ENCODE measurements at regions not wholly inside any gene's neighbourhood (a gene's known extent, or its start where the extent isn't known, plus 50 kb on each side); places are given as distances from the start of the nearest gene placed in this dataset.

GRCh38 chr2:126431136-126431535, 224.8 kb upstream of the GYPC start:
- no peak for TF ChIP-seq CTCF (IDR thresholded peaks at IDR 0.05)
- no peaks in the 10 kb centered on the region for H3K4me1 Mint-ChIP-seq (ENCODE audit: low read depth)
- H3K27me3 Mint-ChIP-seq (ENCODE audit: insufficient read depth) = no peaks in the 10 kb centered on the region
- no peaks in the 10 kb centered on the region for H3K36me3 Mint-ChIP-seq (ENCODE audit: low read depth)
- H3K4me3 Mint-ChIP-seq = no peak overlapping the region
- DNase-seq = no peak
- H3K9me3 Mint-ChIP-seq = peaks cover 33% of the 10 kb centered on the region
- H3K27ac Mint-ChIP-seq = no peak overlapping the region

GRCh38 chr2:126436411-126436810, 219.5 kb upstream of the GYPC start:
- H3K36me3 Mint-ChIP-seq (ENCODE audit: low read depth) = no peaks in the 10 kb centered on the region
- TF ChIP-seq CTCF (IDR thresholded peaks at IDR 0.05) = no peak
- H3K27me3 Mint-ChIP-seq (ENCODE audit: insufficient read depth) = no peaks in the 10 kb centered on the region
- H3K27ac Mint-ChIP-seq = no peak overlapping the region
- no peaks in the 10 kb centered on the region for H3K4me1 Mint-ChIP-seq (ENCODE audit: low read depth)
- H3K4me3 Mint-ChIP-seq = no peak overlapping the region
- DNase-seq = no peak
- H3K9me3 Mint-ChIP-seq = peaks cover 28% of the 10 kb centered on the region

DNA sequence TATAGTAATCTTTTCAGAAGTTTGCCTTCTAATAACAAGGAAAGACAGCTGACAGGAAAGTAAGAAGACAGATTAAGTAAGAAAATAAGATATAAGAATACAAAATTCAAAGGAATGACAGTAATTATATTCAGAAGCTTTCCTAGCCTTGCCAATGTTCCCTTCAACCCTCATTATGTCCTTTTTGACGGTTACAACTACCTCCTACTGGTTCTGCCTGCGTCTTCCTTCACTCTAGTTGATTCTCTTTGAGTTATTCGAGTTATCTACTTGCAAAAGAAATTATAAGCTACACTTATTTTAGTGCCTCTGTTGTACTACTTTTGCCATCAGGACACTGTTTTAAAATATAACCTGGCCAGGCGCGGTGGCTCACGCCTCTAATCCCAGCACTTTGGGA, 218.9 kb upstream of the GYPC start:
- Mint-ChIP-seq H3K4me3 (no peak overlapping the region), H3K9me3 (peaks cover 23% of the 10 kb centered on the region), H3K36me3 (ENCODE audit: low read depth) (no peaks in the 10 kb centered on the region), H3K4me1 (ENCODE audit: low read depth) (no peaks in the 10 kb centered on the region), H3K27me3 (ENCODE audit: insufficient read depth) (no peaks in the 10 kb centered on the region), H3K27ac (no peak overlapping the region)
- DNase-seq = no peak
- TF ChIP-seq CTCF (IDR thresholded peaks at IDR 0.05) = no peak

- H3K9me3 Mint-ChIP-seq = peaks cover 33% of the 10 kb centered on the region
- no peaks in the 10 kb centered on the region for H3K36me3 Mint-ChIP-seq (ENCODE audit: low read depth)
- no peak overlapping the region for H3K27ac Mint-ChIP-seq
- no peak for TF ChIP-seq CTCF (IDR thresholded peaks at IDR 0.05)
- DNase-seq = no peak
- H3K27me3 Mint-ChIP-seq (ENCODE audit: insufficient read depth) = no peaks in the 10 kb centered on the region; the same call in 1 of the 2 replicates
- no peaks in the 10 kb centered on the region for H3K4me1 Mint-ChIP-seq (ENCODE audit: low read depth)
- no peak overlapping the region for H3K4me3 Mint-ChIP-seq
These were observed 211.4 kb upstream of the GYPC start for GRCh38 chr2:126444512-126444911.

DNA sequence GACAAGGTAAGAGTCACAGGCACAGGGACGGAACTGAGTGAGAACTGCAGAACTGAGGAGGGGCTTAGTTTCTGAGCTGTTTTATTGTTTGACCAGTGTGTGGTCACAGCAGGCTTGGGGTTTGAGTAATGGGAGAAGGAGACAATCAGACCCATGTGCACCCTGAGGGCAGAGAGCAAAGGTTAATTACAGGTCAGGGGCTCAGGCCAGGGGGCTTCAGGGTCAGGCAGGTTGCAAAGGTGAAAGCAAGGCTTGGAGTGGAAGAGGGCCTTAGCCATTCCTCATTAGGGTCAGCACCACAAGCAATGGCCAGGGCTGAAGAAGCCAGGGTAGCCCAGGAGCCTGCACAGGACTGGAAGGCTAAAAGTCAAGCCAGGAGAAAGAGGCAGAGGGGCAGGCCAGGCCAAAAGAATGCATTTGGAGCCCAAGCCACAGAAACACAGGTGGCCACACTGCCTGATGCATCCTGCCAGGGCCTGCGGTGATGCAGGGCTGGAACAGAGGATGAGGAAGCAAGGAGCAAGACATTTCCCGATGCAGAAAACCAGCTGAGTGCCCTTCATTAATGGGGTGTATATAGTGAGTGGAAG, 209.8 kb upstream of the GYPC start:
- H3K36me3 Mint-ChIP-seq (ENCODE audit: low read depth) = no peaks in the 10 kb centered on the region
- no peak overlapping the region for H3K4me3 Mint-ChIP-seq
- peaks cover 33% of the 10 kb centered on the region for H3K9me3 Mint-ChIP-seq
- H3K27ac Mint-ChIP-seq = no peak overlapping the region
- no peak for DNase-seq
- H3K4me1 Mint-ChIP-seq (ENCODE audit: low read depth) = no peaks in the 10 kb centered on the region
- TF ChIP-seq CTCF (IDR thresholded peaks at IDR 0.05) = no peak
- no peaks in the 10 kb centered on the region; the same call in 1 of the 2 replicates for H3K27me3 Mint-ChIP-seq (ENCODE audit: insufficient read depth)

DNA sequence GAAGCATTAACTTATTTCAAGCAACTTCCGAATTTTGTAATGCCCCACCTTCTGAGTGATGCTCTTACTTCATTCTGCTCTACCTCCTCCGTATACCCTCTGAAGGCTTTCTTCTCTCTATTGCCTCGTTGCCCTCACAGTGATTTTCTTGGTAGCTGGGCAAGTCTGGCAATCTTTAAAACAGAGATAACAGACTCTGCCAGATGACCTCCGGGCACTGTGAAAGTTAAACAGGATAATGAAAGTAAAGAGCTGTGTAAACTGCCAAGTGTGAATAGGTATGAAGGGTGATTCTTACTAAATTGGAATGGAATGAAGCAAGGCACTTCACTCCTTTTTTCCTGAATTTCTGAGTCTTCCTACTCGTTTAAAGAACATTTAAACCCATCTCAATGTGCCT, 207.3 kb upstream of the GYPC start:
- no peak for TF ChIP-seq CTCF (IDR thresholded peaks at IDR 0.05)
- Mint-ChIP-seq H3K27ac (no peak overlapping the region), H3K9me3 (peaks cover 28% of the 10 kb centered on the region), H3K27me3 (ENCODE audit: insufficient read depth) (no peaks in the 10 kb centered on the region; the same call in 1 of the 2 replicates), H3K4me3 (no peak overlapping the region), H3K4me1 (ENCODE audit: low read depth) (no peaks in the 10 kb centered on the region), H3K36me3 (ENCODE audit: low read depth) (no peaks in the 10 kb centered on the region)
- no peak for DNase-seq
